GM04503 (cell line): ENCODE measurements at regions not wholly inside any gene's neighbourhood (a gene's known extent, or its start where the extent isn't known, plus 50 kb on each side); places are given as distances from the start of the nearest gene placed in this dataset.

ENCODE experiments used
- DNase-seq: peaks from one replicate; pipeline ENCODE4 v3.0.0-alpha.2; 2012; ENCODE audit warnings: low read depth

- no peak for DNase-seq
Observed at GRCh38 chr12:104858611-104859543, 99.2 kb downstream of the SLC41A2 start.

- no peak for DNase-seq
Observed at GRCh38 chr12:104856531-104856930, 101.6 kb downstream of the SLC41A2 start.

GRCh38 chr12:104855599-104855998 is 102.5 kb downstream of the SLC41A2 start:
- no peak for DNase-seq

GRCh38 chr12:104852896-104853295 is 105.2 kb downstream of the SLC41A2 start:
- no peak for DNase-seq

GRCh38 chr12:104852102-104852501 is 106.0 kb downstream of the SLC41A2 start:
- no peak for DNase-seq

- no peak for DNase-seq
Observed at GRCh38 chr12:104850781-104851180, 107.3 kb downstream of the SLC41A2 start.

GRCh38 chr12:104846056-104846767 is 111.9 kb downstream of the SLC41A2 start:
- DNase-seq = peak; percentile 16

GRCh38 chr12:104844123-104844522 is 114.0 kb downstream of the SLC41A2 start:
- no peak for DNase-seq

GRCh38 chr12:104840262-104840661 is 117.8 kb downstream of the SLC41A2 start:
- no peak for DNase-seq

GRCh38 chr12:104835317-104835716 is 122.8 kb downstream of the SLC41A2 start:
- DNase-seq = no peak

GRCh38 chr12:104834607-104835006 is 123.5 kb downstream of the SLC41A2 start:
- no peak for DNase-seq

- DNase-seq = no peak
Observed at GRCh38 chr12:104833756-104834155, 124.3 kb downstream of the SLC41A2 start.

- DNase-seq = no peak
Observed at GRCh38 chr12:104828015-104828414, 130.1 kb downstream of the SLC41A2 start.

- DNase-seq = no peak
Observed at GRCh38 chr12:104827587-104827986, 130.5 kb downstream of the SLC41A2 start.

- DNase-seq = no peak
Observed at GRCh38 chr12:104825408-104825807, 132.7 kb downstream of the SLC41A2 start.

GRCh38 chr12:104823985-104824461 is 134.1 kb downstream of the SLC41A2 start:
- DNase-seq = no peak

GRCh38 chr12:104822941-104823340 is 135.1 kb downstream of the SLC41A2 start:
- DNase-seq = no peak

GRCh38 chr12:104816845-104817503 is 141.1 kb downstream of the SLC41A2 start:
- no peak for DNase-seq

GRCh38 chr12:104815935-104816334 is 142.2 kb downstream of the SLC41A2 start:
- DNase-seq = no peak

GRCh38 chr12:104814944-104815343 is 143.1 kb downstream of the SLC41A2 start:
- DNase-seq = no peak
